NCI-H2081 (cell line): ENCODE measurements at regions not wholly inside any gene's neighbourhood (a gene's known extent, or its start where the extent isn't known, plus 50 kb on each side); places are given as distances from the start of the nearest gene placed in this dataset.

Experiments used
- DNase-seq, 2 experiments: peaks; one replicate each; lab custom pipeline; 2025; lab: John Stamatoyannopoulos, UW

DNA sequence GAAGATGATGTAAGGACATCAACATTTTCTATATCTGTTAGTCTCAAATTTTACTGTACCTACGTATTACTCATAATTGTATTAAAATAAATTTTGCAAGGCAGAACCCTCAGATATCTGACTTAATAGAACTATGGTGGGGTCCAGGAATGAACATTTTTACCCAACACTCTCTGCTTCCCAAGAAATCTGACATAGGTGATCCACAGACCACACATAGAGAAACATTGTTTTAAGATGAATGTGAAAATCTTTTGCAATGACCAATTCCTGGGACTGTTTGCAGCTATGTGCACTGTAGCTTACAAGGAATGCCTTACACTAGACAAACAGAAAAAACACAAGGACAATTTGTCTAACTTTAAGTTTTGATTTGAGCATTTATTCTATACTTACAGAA is 645.6 kb upstream of the ADGRL2 start:
- no peak for DNase-seq

DNA sequence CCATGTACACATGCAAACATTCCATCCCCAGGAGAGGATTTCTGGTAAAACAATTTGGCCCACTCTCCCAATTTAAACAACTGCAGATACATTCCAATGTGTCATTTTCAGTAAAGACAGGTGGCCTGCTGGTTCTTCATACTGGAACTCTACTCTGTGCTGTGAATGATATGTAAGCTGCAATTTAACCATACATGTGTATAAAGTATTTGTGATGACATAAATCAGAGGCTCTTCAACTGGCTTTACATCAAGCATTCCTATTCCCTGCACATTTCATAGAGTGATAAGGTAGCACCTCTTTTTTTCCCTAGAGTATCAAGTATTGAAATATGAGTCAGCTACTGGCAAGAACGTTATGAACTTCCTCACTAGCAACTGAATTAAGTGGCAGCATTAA is 649.5 kb upstream of the ADGRL2 start:
- DNase-seq: no peak

DNA sequence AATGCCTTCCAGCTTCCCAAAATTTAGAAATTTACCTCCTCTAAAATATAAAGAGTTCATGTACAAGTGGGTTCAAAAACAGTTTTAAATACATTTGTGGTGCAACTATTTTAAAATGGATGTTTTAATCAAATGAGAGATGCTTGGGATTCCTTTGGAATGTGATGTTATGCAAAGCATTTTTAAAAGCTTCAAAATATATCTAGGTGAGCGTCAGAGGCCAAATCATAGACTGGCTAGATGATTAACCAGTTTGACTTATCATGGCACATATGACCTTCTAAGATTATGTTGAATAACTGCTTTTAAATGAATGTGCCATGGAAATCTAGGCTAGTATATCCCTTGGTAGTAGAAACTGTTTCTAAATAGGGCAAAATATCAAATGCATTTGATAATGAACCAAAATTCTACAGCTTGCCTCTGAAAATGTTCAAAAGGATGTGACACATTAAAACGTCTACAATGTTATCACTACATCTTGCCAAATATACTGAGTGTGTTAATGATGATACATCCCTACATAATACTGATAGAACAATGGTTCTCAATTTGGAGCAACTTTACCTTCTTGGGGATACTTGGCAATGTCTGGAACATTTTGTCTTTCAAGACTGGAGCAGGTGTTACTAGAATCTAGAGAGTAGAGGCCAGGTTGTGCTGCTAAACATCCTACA is 650.9 kb upstream of the ADGRL2 start:
- DNase-seq: no peak

DNA sequence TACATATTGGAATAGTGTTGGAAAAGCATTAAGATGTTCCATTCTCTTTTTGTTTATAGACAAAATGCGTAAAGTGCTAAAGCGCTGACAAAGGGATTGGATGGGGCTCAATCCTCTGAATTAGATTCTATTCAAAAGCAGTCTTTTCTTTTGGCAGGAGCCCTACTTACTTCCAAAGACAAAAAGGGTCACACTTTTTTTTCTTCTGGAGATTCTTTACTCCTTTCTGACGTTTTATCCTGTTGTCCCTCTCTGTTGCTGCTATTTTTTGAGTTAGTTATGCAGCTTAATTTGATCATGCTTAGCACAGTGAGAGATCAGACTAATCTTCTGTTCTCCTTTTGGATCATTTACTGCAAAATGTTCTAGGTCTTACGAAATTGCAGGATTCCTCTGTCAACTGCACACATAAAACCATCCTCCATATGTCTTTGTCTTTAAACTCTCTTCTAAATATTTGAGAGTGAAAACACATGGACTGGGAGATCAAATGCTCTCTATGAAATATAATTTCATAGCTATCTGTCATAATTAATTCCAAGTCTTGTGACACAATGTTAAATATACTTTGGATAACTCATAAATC is 656.4 kb upstream of the ADGRL2 start:
- DNase-seq: no peak

DNA sequence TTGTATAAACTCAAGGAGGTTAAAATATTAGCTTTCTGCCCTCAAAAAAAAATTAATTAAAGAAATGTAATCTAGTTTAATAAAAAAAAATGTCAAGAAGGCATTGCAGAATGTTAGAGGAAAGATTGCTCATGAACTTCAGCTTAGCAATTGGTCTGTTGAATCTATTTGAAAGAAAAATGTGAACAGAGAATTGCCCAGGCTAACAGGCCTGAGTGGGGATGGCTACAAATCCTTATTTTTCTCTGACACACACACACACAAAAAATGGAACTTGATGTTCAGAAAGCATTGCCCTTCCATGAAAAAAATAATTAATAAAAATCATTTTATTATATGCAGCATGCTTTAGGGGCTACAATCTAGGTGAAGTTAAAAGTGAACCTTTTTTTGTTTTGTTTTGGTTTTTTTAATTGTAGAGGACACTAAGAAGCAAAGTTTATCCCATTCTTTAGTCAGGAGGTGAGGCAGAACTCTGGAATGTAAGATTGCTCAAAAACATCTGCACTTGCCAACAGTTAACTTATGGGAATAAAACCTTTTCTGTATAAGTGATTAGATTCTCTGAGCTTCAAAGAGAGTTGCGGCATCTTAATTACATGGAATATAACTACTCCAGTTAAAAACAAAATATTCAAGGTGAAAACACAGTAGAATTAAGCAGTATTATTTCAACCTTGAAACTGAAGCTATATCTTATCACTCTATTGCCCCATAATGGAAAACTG is 658.5 kb upstream of the ADGRL2 start:
- DNase-seq: no peak

DNA sequence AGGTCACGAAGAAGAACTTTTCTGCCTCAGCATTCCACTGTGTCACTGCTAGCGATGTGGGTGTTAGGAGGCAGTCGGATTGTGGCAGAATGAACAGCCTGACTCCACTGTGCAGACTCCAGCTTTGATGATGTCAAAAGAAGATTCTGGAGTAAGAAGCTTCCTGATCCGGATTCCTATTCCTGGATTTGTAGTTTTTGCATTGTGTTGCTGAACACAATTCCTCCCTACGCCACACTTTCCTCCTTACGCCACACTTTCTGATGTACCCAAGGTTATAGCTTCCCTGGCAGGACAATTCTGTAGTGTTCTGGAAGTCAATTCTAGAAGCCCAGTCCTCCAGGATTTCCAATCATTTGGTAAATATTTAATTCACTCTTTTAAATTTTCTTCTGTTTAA is 665.2 kb upstream of the ADGRL2 start:
- no peak for DNase-seq

DNA sequence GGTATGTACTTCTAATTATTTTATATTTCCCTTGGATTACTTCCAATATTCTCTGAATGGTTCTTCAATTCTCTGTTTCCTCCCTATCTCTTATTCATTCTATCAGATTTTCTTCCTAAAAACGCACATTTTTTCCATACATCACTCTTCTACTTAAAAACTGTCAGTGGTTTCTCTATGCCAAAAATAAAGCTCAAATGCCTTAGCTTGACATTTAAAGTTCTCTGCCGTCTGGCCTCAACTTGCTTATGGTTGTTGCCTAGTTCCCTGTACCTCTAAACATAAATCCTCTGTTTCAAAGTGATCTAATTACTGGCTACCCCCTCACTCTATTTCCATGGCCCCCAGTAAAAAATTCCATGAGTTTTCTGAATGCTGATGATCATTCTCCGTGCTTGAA is 671.0 kb upstream of the ADGRL2 start:
- no peak for DNase-seq

DNA sequence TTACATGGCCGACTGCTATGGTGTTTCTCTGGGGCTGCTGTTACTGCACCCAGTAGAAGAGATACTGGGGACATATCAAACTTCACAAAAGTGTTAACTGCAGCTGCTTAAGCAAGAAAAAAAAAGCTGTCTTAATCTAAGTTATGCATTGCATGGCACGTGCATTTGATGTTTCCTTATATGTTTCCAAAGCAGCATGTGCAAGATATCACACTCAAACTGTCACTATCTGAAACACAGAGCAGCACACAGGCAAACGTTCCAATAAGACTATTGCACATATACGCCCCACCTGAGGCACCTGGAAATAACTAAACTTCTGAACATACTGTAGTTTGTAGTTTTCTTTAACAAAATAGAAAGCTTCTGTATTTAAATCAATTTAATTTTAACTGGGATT is 671.4 kb upstream of the ADGRL2 start:
- no peak for DNase-seq

DNA sequence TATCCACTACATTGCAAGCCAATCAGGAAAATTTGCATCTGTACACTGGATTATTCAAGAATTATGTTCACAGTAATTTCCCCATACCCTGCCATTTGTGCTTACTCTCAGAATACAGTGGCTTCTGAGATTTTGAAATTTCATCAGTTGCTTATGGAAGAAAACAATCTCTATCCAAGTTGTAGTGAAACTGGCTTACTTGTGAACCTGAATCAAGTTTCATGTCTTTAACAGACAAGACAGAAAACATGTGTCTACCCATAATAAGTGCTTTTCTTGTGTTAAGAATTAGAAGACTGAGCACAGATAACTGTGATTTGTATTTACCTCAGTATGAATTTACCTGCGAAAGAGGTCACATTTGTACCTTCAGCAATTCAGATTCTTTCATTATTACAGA is 672.7 kb upstream of the ADGRL2 start:
- no peak for DNase-seq

DNA sequence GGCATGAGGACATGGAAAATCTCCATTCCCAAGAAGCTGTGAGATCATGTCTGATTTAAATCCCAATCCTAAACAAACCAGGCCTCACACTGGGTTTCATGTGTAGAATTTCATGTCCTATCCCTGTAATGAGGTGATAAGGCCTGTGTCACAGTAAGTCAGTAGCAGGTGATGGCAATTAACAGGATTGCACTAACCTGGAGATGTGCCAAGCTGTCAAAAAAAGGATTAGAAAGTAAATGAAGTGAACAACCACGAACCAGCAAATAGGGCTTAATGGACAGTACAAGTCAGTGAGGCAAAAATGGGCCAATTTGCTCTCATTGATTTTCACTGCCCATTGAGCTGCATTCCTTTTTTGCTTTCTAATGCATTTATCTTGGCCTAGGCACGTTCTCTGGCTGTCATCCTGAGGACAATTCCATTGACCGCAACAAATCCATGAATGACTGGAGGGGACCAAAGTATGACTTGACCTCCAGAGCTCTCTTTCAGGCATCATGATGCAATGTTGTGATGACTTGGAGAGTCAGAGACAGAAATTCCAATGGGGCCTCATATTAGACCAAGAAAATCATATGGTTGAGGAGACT is 673.6 kb upstream of the ADGRL2 start:
- peak; percentile 57 to 89 for DNase-seq

DNA sequence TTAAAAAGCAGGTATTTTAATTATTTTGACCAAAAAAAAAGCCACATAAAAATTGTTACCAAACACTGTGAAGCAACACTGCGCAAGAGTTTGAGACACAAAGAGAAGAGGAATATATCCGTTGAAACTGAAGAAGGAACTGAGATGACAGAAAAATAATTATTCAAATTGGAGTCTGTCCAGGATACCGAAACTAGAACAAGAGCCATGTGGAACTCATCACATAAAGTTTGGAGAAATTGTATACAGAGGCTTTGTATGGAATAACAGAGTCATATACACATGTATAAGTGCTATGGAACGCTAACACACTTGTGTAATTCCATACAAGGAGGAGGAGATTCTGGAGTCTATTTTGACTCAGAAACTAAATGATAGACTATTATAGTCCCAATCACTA is 675.1 kb upstream of the ADGRL2 start:
- DNase-seq: no peak

DNA sequence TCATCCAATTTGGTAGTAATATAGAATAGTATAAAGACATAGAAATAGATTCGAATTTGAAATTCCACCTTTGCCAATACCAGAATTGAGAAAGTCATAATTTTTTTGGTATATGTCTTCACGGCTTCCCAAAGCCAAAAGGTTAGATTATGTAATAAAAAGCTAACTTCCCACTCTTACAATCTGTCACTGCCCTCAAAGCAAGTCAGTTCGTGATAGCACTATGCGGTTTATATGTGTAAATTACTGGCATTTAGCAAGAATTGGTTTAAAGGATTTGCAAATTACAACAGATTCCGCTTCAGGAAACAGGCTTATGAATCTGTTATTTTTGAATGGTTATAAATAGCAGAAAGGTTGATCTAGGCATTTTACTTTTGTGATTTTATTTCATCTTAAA is 679.4 kb upstream of the ADGRL2 start:
- DNase-seq: no peak

DNA sequence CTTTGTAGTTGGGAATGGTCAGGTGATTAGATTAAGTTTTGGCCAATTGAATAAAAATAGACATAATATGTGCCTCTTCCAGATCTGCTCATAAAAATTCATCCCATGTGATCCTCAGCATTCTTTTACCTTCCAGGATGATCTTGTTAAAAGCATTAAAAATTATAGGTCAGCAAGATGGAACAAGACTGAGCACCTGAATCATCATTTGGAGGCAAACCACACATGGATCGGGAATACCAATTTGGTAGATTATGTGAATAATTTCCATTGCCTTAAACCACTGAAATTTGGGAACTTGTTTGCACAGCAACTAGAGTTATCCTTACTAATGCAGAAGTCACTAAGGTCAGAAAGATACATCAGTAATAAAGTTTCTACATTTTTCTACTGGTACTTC is 681.4 kb upstream of the ADGRL2 start:
- no peak for DNase-seq

DNA sequence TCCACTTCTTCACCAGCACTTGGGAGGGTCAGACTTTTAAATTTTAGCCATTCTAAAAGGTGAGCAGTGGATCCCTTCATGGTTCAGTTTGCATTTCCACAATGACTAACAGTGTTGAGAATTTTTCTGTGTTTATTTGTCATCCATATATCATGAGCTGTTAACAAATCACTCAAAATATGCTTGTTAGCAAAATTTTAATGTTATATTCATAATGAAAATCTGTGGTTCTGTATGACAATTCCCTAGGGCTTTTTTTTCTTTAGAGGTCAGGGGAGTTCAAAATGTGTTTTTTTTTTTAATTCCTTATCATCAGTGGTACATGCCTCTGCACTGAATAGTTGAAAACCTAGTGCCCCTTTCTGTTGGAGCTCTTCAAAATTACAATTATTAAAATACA is 682.2 kb upstream of the ADGRL2 start:
- DNase-seq: no peak

DNA sequence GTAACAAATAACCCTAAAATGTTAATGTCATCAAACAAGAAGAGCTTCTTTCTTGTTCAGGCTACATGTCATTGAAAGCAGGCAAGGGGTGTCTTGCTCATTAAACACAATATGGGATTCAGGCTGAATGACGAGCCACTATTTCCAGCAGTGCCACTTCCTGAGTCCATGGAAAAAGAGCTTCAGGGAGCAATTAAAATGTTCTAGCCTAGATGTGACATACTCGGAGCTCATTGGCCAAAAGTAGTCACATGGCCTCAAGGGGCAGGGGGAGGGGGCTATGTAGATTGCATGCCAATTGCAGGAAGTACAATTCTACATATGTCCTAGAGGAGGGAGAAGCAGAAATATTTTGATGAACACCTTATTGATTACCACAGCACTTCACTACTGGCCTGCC is 685.3 kb upstream of the ADGRL2 start:
- peak in 1 of 2 experiments; percentile 5 for DNase-seq

DNA sequence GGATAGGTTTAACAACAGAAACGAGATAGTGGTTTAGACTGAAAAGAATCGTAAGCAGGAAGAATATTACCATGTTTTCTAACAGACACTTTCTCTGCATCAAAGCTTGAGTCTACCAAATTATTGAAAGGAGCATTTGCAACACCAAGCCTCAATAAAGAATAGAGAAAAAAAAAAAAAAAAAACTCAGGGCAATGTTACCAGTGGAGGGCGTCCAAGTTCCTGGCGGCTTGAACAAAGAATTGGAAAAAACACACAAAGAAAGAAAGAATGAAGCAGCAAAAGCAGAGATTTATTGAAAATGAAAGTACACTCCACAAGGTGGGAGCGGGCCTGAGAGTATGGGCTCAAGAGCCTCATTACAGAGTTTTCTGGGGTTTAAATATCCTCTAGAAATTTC is 686.5 kb upstream of the ADGRL2 start:
- no peak for DNase-seq

DNA sequence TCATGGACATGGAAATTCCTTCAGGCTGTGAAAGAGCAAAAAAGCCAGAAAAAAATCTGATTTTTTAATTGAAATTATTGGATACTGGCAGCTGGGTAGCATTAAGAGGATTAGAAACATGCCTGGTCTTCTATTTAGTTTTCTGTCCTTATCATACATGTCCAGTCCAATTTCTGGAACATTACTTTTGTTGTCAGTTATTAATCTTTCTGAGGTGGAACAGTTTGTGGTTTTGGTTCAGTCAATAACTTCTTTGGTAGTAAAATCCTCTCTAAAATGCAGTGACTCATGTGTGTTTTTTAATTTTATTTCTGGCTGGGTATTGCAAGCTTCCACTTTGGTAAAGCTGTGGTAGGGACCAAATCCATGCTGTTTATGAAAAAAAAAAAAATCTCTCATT is 687.0 kb upstream of the ADGRL2 start:
- no peak for DNase-seq

DNA sequence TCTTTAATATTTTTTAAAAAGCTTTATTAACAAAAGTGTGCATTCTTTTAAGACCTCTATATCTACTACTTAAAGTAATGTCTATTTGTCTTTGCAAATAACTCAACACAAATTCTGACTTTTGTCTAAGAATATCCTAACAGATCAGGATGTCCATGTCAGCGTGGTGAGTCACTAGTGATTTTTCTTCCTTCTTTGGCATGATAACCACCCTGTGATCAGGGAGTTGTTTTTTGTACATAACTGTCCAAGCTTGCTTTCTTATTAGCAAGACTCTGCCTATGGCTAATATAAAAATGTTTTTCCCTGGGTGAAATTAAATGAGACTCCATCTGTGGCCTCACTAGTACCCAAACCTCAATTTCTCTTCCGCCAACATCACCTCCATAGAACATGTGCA is 688.9 kb upstream of the ADGRL2 start:
- DNase-seq: no peak

DNA sequence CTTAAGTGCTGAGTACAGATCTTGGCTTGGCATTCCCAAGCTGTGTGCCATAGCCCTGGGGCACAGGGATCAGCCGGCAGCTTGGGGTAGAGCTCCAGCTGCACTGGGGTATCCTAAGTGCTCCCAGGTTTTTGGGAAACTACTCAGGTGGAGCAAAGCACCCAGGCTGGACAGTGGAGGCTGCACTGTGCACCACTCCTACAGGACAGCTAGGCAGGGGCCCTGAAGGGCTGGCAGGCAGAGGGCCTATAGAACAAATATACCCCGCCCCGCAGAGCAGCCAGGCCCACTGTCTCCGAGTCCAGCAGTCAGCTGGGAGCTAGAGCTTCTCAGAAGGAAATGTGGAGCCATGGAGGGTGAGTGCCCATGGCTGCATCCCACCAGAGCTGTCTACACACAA is 691.7 kb upstream of the ADGRL2 start:
- no peak for DNase-seq

DNA sequence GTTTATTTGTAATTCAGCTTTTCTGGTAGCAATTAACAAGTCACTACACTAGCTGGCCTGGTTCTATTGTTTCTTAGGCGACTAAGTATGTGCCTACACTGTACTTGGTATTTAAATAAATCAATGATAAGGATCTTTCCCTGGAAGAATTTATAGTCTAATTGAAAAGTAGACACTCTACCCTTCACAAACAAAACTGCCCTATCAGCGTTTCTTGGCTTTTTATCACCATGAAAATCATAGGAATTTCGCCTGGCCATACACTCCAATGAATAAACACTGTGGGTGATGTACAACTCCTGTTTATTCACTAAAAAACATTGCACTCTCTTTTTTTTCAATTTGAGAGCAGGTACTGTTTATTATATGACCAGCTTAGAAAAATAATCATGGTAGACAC is 702.9 kb upstream of the ADGRL2 start:
- DNase-seq: no peak

DNA sequence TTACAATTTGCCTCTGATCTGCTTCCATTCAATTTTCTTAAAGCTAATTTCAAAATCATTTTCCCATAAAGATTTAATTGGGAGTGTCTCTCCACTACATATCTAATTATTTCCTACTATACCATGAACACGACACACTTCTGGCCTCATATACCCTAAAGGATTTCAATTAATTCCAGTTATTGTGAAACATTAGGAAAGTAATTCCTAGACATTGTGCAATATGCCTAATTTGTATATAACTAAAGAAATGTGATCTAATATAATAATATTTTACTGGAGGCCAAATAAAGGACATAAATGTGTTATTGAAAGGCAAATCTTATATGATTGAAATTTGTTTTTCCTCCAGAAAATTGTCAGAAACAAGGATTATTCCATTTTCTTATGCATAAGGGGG is 727.2 kb upstream of the ADGRL2 start:
- no peak for DNase-seq

DNA sequence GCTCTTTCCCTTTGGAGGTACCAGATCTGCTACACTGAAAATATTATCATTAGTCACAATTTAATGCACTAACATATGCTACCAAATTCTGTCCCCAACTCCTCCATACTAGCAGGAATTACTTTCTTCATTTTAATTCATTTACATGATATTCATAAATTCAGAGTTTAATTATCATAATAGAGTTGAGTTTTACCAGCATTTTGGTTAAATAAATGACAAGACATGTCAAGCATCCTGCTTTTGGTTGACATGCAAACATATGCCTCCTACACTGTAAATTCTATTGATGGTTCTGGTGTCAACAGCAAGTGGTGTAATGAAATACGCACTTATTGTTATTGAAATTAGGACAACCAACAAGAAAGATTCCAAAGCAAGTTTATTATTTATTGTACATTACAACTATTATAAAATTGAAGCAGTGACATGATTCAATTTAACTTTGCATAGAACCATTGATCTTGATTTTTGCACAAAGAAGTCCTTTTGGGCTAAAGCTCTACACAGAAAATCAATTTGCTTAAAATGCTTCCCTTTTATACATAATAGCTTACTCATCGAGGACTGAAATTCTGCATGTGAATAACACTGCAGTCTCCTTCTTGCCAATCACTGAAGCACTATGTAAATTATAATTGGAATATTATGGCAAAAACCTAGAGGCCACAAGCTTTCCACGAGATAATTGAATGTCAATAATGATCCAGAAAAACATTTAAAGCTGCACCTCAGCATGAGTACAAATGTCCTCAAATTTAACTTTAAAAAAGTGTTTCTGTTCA is 728.6 kb upstream of the ADGRL2 start:
- DNase-seq: no peak
